Parathyroid adenoma (tissue), 2 donors: ENCODE measurements at regions not wholly inside any gene's neighbourhood (a gene's known extent, or its start where the extent isn't known, plus 50 kb on each side); places are given as distances from the start of the nearest gene placed in this dataset.

Experiments
- H2AFZ ChIP-seq: fragments of 300-600 bp; sonication (generic); one replicate; pipeline ENCODE4 v1.7.0; 2017; ENCODE audit warnings: antibody characterized with exemption, mild to moderate bottlenecking
- H3K27ac ChIP-seq: fragments of 300-600 bp; sonication (generic); one replicate; pipeline ENCODE4 v1.7.0; 2017
- H3K27me3 ChIP-seq: fragments of 300-600 bp; sonication (generic); one replicate; pipeline ENCODE4 v1.7.0; 2017; ENCODE audit warnings: low read length; ENCODE audit not compliant: control insufficient read depth, insufficient read depth
- H3K36me3 ChIP-seq: fragments of 300-600 bp; sonication (generic); one replicate; pipeline ENCODE4 v1.7.0; 2017; ENCODE audit warnings: low read length; ENCODE audit not compliant: control insufficient read depth, insufficient read depth
- H3K4me1 ChIP-seq: fragments of 300-600 bp; sonication (generic); one replicate; pipeline ENCODE4 v1.7.0; 2017; ENCODE audit warnings: control low read depth
- H3K4me2 ChIP-seq: fragments of 300-600 bp; sonication (generic); one replicate; pipeline ENCODE4 v1.7.0; 2017; ENCODE audit warnings: low read length
- H3K4me3 ChIP-seq: fragments of 300-600 bp; sonication (generic); one replicate; pipeline ENCODE4 v1.7.0; 2017; ENCODE audit warnings: low read depth, low read length
- H3K79me2 ChIP-seq: fragments of 300-600 bp; sonication (generic); one replicate; pipeline ENCODE4 v1.7.0; 2017; ENCODE audit warnings: control low read depth
- H3K9ac ChIP-seq: fragments of 300-600 bp; sonication (generic); one replicate; pipeline ENCODE4 v1.7.0; 2017; ENCODE audit warnings: mild to moderate bottlenecking
- H3K9me3 ChIP-seq: fragments of 300-600 bp; sonication (generic); one replicate; pipeline ENCODE4 v1.7.0; 2017; ENCODE audit warnings: low read length; ENCODE audit not compliant: control insufficient read depth
- TF ChIP-seq, protein P1 (sequence below): fragments of 300-600 bp; sonication (generic); IDR thresholded peaks from one replicate; pipeline ENCODE4 v1.7.0; 2017; ENCODE audit warnings: antibody characterized with exemption, mild to moderate bottlenecking
- donor health status: primary hyperparathyroidism.

GRCh38 chr2:78718024-78718423 is 307.5 kb upstream of the REG3G start:
- H3K36me3 ChIP-seq: no peaks in the 10 kb centered on the region
- H3K27me3 ChIP-seq: no peaks in the 10 kb centered on the region
- no peaks in the 10 kb centered on the region for H3K4me1 ChIP-seq
- H3K9ac ChIP-seq: no peak overlapping the region
- TF ChIP-seq, protein P1, sequence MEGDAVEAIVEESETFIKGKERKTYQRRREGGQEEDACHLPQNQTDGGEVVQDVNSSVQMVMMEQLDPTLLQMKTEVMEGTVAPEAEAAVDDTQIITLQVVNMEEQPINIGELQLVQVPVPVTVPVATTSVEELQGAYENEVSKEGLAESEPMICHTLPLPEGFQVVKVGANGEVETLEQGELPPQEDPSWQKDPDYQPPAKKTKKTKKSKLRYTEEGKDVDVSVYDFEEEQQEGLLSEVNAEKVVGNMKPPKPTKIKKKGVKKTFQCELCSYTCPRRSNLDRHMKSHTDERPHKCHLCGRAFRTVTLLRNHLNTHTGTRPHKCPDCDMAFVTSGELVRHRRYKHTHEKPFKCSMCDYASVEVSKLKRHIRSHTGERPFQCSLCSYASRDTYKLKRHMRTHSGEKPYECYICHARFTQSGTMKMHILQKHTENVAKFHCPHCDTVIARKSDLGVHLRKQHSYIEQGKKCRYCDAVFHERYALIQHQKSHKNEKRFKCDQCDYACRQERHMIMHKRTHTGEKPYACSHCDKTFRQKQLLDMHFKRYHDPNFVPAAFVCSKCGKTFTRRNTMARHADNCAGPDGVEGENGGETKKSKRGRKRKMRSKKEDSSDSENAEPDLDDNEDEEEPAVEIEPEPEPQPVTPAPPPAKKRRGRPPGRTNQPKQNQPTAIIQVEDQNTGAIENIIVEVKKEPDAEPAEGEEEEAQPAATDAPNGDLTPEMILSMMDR: no peak
- no peak overlapping the region for H3K4me2 ChIP-seq
- H3K27ac ChIP-seq: no peak overlapping the region
- H2AFZ ChIP-seq: no peak overlapping the region
- no peak overlapping the region for H3K4me3 ChIP-seq
- H3K9me3 ChIP-seq: no peaks in the 10 kb centered on the region
- H3K79me2 ChIP-seq: no peaks in the 10 kb centered on the region

DNA sequence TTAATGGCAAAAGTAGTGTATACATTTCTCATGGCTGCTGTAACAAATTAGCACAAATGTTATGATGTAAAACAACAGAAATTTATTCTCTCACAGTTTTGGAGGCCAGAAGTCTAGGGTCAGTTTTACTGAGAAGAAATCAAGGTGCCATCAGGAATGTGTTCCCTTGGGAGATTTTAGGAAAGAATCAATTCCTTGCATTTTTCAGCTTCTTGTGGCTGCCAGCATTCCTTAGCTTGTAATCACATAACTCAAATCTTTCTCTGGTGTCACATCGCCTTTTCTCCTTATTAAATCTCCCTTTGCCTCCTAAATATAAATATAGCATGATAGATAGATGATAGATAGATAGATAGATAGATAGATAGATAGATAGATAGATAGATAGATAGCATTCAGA is 307.0 kb upstream of the REG3G start:
- Histone ChIP-seq H3K4me2 (no peak overlapping the region), H3K27me3 (no peaks in the 10 kb centered on the region), H2AFZ (no peak overlapping the region), H3K9me3 (no peaks in the 10 kb centered on the region), H3K27ac (no peak overlapping the region), H3K4me1 (no peaks in the 10 kb centered on the region), H3K9ac (no peak overlapping the region), H3K36me3 (no peaks in the 10 kb centered on the region), H3K79me2 (no peaks in the 10 kb centered on the region), H3K4me3 (no peak overlapping the region)
- TF ChIP-seq, protein P1: no peak

DNA sequence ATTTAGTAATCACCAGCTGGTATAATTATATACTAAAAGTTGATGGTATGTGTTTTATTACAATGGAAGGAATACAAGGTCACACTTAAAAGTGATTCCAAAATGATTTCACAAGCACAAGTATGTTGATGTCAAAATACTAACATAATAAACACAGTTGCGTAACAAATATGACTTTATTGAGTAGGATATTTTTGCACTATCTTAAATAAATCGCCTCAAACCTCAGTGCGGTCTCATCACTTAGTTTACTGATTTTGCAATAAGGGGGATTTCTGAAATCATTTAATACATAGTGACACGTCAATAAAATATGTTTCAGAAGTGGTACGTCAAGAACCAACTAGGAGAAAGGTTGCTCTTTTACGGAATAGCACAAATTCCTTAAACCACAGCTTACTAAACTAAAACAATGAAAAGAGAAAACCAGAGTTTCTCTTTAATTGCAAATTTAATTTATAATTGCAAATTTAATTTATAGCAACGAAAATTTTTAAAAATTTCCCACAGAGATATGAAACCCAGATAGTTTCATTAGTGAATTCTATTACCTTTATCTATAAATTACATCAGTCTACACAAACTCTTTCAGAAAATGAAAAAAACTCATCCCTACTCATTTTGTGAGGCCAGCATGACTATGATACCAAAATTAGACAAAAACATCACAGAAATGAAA is 304.0 kb upstream of the REG3G start:
- H2AFZ ChIP-seq: no peak overlapping the region
- H3K36me3 ChIP-seq: no peaks in the 10 kb centered on the region
- H3K9ac ChIP-seq: no peak overlapping the region
- H3K27me3 ChIP-seq: no peaks in the 10 kb centered on the region
- H3K27ac ChIP-seq: no peak overlapping the region
- no peaks in the 10 kb centered on the region for H3K9me3 ChIP-seq
- no peak overlapping the region for H3K4me2 ChIP-seq
- no peaks in the 10 kb centered on the region for H3K79me2 ChIP-seq
- no peak overlapping the region for H3K4me3 ChIP-seq
- TF ChIP-seq, protein P1: no peak
- H3K4me1 ChIP-seq: no peaks in the 10 kb centered on the region

DNA sequence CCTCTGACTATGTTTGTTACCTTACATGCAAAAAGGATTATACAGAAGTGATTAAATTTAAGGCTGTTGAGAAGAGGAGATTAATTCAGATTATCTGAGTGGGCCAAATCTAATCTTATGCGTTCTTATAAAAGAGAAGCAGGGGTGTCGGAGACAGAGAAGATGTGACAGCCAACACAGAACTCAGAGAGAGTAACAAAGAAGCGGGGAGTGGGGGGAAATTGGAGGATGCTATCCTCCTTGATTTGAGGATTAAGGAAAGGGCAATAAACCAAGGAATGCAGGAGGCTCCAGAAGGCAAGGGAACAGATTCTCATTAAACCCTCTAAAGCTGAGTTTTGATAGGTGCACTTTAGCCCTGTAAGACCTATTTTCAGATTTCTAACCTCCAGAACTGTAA is 291.3 kb upstream of the REG3G start:
- no peaks in the 10 kb centered on the region for H3K27me3 ChIP-seq
- no peak overlapping the region for H3K9ac ChIP-seq
- no peaks in the 10 kb centered on the region for H3K79me2 ChIP-seq
- no peaks in the 10 kb centered on the region for H3K4me1 ChIP-seq
- no peak overlapping the region for H3K4me2 ChIP-seq
- no peaks in the 10 kb centered on the region for H3K9me3 ChIP-seq
- H3K36me3 ChIP-seq: no peaks in the 10 kb centered on the region
- H3K27ac ChIP-seq: no peak overlapping the region
- no peak overlapping the region for H3K4me3 ChIP-seq
- no peak overlapping the region for H2AFZ ChIP-seq
- TF ChIP-seq, protein P1: no peak

GRCh38 chr2:78739282-78739681 is 286.2 kb upstream of the REG3G start:
- Histone ChIP-seq H3K4me1 (no peaks in the 10 kb centered on the region), H3K4me3 (no peak overlapping the region), H2AFZ (no peak overlapping the region), H3K27me3 (no peaks in the 10 kb centered on the region), H3K79me2 (no peaks in the 10 kb centered on the region), H3K9ac (no peak overlapping the region), H3K4me2 (no peak overlapping the region), H3K27ac (no peak overlapping the region), H3K36me3 (no peaks in the 10 kb centered on the region), H3K9me3 (no peaks in the 10 kb centered on the region)
- TF ChIP-seq, protein P1: no peak
